ENCODE measurements at regions not wholly inside any gene's neighbourhood (a gene's known extent, or its start where the extent isn't known, plus 50 kb on each side); places are given as distances from the start of the nearest gene placed in this dataset.

GRCh38 chr10:56035489-56035888 lies 325.6 kb downstream of the ZWINT start:
- intact Hi-C loops (cut with DNase I) = no loop called here
- 82 to 83% methylated on average over 8 of the region's 8 CpGs for WGBS, 2 donors
- H3K36me3 ChIP-seq = no peaks in the 10 kb centered on the region
- no peaks in the 10 kb centered on the region for H3K4me1 ChIP-seq
- no peaks in the 10 kb centered on the region for H3K27me3 ChIP-seq
- no peak overlapping the region for H3K27ac ChIP-seq
- no peak overlapping the region for H3K4me3 ChIP-seq
- no peaks in the 10 kb centered on the region for H3K9me3 ChIP-seq
- TF ChIP-seq, protein P1, sequence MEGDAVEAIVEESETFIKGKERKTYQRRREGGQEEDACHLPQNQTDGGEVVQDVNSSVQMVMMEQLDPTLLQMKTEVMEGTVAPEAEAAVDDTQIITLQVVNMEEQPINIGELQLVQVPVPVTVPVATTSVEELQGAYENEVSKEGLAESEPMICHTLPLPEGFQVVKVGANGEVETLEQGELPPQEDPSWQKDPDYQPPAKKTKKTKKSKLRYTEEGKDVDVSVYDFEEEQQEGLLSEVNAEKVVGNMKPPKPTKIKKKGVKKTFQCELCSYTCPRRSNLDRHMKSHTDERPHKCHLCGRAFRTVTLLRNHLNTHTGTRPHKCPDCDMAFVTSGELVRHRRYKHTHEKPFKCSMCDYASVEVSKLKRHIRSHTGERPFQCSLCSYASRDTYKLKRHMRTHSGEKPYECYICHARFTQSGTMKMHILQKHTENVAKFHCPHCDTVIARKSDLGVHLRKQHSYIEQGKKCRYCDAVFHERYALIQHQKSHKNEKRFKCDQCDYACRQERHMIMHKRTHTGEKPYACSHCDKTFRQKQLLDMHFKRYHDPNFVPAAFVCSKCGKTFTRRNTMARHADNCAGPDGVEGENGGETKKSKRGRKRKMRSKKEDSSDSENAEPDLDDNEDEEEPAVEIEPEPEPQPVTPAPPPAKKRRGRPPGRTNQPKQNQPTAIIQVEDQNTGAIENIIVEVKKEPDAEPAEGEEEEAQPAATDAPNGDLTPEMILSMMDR (IDR thresholded peaks at IDR 0.05) = no peak
- no peak for TF ChIP-seq POLR2A (IDR thresholded peaks at IDR 0.05)
- no peak for DNase-seq

DNA sequence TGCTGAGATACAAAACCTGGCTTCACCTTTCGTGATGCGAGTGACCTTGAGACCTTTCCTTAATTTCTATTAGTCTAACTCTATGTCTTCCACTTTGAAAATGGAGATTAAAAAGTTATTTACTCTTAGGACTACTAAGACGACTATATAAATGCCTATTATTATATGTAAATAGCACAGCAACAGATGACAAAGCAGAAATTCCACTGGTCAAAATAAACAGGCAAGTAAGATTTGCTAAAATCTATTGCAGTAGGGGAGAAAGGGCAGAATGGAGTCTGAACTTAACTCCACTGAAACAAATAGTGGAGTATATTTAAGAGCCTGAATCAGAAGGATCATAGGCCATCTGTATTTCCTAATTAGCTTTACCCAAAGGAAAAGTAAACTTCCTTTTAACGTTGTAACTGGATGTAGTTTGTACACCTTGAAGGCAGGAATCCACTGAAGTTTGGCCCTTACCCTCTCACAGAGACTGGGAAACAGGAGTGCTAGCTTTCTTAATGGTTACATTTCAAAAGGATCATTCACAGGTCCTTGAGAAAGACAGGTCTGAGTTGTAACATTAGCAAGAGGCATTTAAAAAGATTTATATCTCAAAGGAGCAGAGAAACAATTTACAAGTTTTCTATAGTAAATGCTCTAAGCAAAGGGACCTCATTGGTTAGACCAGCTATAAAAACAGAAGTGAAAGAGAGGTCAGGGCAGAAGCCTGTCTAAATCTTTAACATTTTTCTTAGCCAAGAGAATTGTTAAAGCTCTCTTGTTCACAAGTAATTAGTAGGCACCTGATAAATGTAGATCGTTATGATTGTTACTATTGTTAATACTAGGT lies 332.5 kb downstream of the ZWINT start:
- Histone ChIP-seq H3K4me3 (no peak overlapping the region), H3K36me3 (no peaks in the 10 kb centered on the region), H3K9me3 (no peaks in the 10 kb centered on the region), H3K27ac (no peak overlapping the region), H3K4me1 (no peaks in the 10 kb centered on the region), H3K27me3 (no peaks in the 10 kb centered on the region)
- WGBS, 2 donors = 32 to 53% methylated on average over 5 of the region's 5 CpGs
- no peak for TF ChIP-seq POLR2A (IDR thresholded peaks at IDR 0.05)
- TF ChIP-seq, protein P1 (IDR thresholded peaks at IDR 0.05) = no peak
- intact Hi-C loops (cut with DNase I) = no loop called here
- no peak for DNase-seq

GRCh38 chr10:56012101-56012500 lies 349.0 kb downstream of the ZWINT start:
- Histone ChIP-seq H3K4me3 (no peak overlapping the region), H3K27ac (no peak overlapping the region), H3K9me3 (no peaks in the 10 kb centered on the region), H3K4me1 (no peaks in the 10 kb centered on the region), H3K36me3 (no peaks in the 10 kb centered on the region), H3K27me3 (no peaks in the 10 kb centered on the region)
- intact Hi-C loops (cut with DNase I) = no loop called here
- no peak for DNase-seq
- no peak for TF ChIP-seq POLR2A (IDR thresholded peaks at IDR 0.05)

GRCh38 chr10:56003555-56003954 lies 357.5 kb downstream of the ZWINT start:
- Histone ChIP-seq H3K27me3 (no peaks in the 10 kb centered on the region), H3K4me1 (no peaks in the 10 kb centered on the region), H3K27ac (no peak overlapping the region), H3K36me3 (no peaks in the 10 kb centered on the region), H3K9me3 (no peaks in the 10 kb centered on the region), H3K4me3 (no peak overlapping the region)
- intact Hi-C loops (cut with DNase I) = no loop called here
- TF ChIP-seq POLR2A (IDR thresholded peaks at IDR 0.05) = no peak
- TF ChIP-seq, protein P1 (IDR thresholded peaks at IDR 0.05) = no peak
- 67 to 77% methylated on average over 2 of the region's 2 CpGs for WGBS, 2 donors
- DNase-seq = no peak

- no peaks in the 10 kb centered on the region for H3K36me3 ChIP-seq
- intact Hi-C loops (cut with DNase I) = no loop called here
- no peak for TF ChIP-seq POLR2A (IDR thresholded peaks at IDR 0.05)
- TF ChIP-seq, protein P1 (IDR thresholded peaks at IDR 0.05) = no peak
- no peaks in the 10 kb centered on the region for H3K4me1 ChIP-seq
- no peaks in the 10 kb centered on the region for H3K27me3 ChIP-seq
- DNase-seq = no peak
- no peaks in the 10 kb centered on the region for H3K9me3 ChIP-seq
- WGBS, 2 donors = 20 to 34% methylated on average over 3 of the region's 3 CpGs
- no peak overlapping the region for H3K4me3 ChIP-seq
- H3K27ac ChIP-seq = no peak overlapping the region
Observed at GRCh38 chr10:55989188-55989587, 371.9 kb downstream of the ZWINT start.

All from esophagus squamous epithelium (tissue), 5 donors.